Nephron (organoid): ENCODE measurements at regions not wholly inside any gene's neighbourhood (a gene's known extent, or its start where the extent isn't known, plus 50 kb on each side); places are given as distances from the start of the nearest gene placed in this dataset.

Experiments
- H3K27ac Mint-ChIP-seq, 3 experiments: 2 replicates each; pipeline ENCODE4 v1.8.0; 2020; ENCODE audit warnings: mixed read lengths in 3 of 3, mild to moderate bottlenecking in 2 of 3, moderate library complexity in 1 of 3
- H3K27me3 Mint-ChIP-seq: 2 replicates; pipeline ENCODE4 v1.8.0; 2021; ENCODE audit warnings: low read depth, mild to moderate bottlenecking, moderate library complexity, mixed read lengths
- H3K36me3 Mint-ChIP-seq: 2 replicates; pipeline ENCODE4 v1.8.0; 2020; ENCODE audit warnings: low read depth, mixed read lengths
- H3K4me1 Mint-ChIP-seq: 2 replicates; pipeline ENCODE4 v1.8.0; 2020; ENCODE audit warnings: mixed read lengths
- H3K4me3 Mint-ChIP-seq, 3 experiments: 2 replicates each; pipeline ENCODE4 v1.8.0; 2020; ENCODE audit warnings: mild to moderate bottlenecking in 3 of 3, mixed read lengths in 3 of 3, moderate library complexity in 2 of 3
- H3K9me3 Mint-ChIP-seq: 2 replicates; pipeline ENCODE4 v1.8.0; 2020; ENCODE audit warnings: mixed read lengths
- TF ChIP-seq, protein P1 (sequence below), 3 experiments: fragments of 200-600 bp; sonication (generic); IDR thresholded peaks; one replicate each; pipeline ENCODE4 v1.5.0; 2021; ENCODE audit warnings: antibody characterized with exemption in 3 of 3; ENCODE audit not compliant: unreplicated experiment in 3 of 3

- Mint-ChIP-seq H3K4me3 (no peak overlapping the region), H3K4me1 (no peaks in the 10 kb centered on the region), H3K36me3 (no peaks in the 10 kb centered on the region), H3K9me3 (no peaks in the 10 kb centered on the region), H3K27ac (no peak overlapping the region), H3K27me3 (no peaks in the 10 kb centered on the region)
- TF ChIP-seq, protein P1, sequence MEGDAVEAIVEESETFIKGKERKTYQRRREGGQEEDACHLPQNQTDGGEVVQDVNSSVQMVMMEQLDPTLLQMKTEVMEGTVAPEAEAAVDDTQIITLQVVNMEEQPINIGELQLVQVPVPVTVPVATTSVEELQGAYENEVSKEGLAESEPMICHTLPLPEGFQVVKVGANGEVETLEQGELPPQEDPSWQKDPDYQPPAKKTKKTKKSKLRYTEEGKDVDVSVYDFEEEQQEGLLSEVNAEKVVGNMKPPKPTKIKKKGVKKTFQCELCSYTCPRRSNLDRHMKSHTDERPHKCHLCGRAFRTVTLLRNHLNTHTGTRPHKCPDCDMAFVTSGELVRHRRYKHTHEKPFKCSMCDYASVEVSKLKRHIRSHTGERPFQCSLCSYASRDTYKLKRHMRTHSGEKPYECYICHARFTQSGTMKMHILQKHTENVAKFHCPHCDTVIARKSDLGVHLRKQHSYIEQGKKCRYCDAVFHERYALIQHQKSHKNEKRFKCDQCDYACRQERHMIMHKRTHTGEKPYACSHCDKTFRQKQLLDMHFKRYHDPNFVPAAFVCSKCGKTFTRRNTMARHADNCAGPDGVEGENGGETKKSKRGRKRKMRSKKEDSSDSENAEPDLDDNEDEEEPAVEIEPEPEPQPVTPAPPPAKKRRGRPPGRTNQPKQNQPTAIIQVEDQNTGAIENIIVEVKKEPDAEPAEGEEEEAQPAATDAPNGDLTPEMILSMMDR (IDR thresholded peaks at IDR 0.05; ENCODE audit: unreplicated experiment in 3 of 3): peak; percentile 39 to 56 (median 50)
Observed at GRCh38 chr10:81820418-81820817, 54.6 kb upstream of the NRG3 start.
